ENCODE measurements at regions not wholly inside any gene's neighbourhood (a gene's known extent, or its start where the extent isn't known, plus 50 kb on each side); places are given as distances from the start of the nearest gene placed in this dataset.

DNA sequence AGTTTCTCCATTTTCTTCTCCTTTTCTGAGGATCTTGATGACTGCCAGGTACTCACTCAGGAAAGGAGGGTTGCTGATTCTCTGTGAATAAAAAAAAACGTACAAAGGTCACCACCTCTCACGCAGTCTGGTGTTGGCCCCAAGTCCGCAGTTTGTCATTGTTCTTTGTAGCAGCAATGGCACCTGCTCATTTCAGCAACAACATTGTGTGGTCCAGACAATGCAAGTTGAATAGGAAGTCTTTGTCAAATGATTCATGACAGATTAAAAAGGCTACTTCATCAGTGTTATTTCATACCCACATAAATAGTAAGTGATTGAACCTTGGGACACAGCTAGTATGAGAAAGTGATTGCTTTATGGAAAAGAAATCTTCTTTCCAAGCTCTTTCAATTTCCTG, 653.5 kb upstream of the MGMT start:
- 73 to 89% (median 85%) methylated on average over 3 of the region's 3 CpGs for WGBS, 3 donors
- Histone ChIP-seq H3K36me3 (no peaks in the 10 kb centered on the region), H3K9me3 (no peaks in the 10 kb centered on the region), H3K4me3 (no peak overlapping the region), H3K4me1 (ENCODE audit: insufficient read depth) (no peaks in the 10 kb centered on the region), H3K27ac (no peak overlapping the region), H3K27me3 (no peaks in the 10 kb centered on the region)
- DNase-seq: no peak
- intact Hi-C loops (cut with DNase I): no loop called here
- TF ChIP-seq EP300 (IDR thresholded peaks at IDR 0.05) (no peak), POLR2A (IDR thresholded peaks at IDR 0.05) (no peak)
- TF ChIP-seq, protein P1, sequence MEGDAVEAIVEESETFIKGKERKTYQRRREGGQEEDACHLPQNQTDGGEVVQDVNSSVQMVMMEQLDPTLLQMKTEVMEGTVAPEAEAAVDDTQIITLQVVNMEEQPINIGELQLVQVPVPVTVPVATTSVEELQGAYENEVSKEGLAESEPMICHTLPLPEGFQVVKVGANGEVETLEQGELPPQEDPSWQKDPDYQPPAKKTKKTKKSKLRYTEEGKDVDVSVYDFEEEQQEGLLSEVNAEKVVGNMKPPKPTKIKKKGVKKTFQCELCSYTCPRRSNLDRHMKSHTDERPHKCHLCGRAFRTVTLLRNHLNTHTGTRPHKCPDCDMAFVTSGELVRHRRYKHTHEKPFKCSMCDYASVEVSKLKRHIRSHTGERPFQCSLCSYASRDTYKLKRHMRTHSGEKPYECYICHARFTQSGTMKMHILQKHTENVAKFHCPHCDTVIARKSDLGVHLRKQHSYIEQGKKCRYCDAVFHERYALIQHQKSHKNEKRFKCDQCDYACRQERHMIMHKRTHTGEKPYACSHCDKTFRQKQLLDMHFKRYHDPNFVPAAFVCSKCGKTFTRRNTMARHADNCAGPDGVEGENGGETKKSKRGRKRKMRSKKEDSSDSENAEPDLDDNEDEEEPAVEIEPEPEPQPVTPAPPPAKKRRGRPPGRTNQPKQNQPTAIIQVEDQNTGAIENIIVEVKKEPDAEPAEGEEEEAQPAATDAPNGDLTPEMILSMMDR (IDR thresholded peaks at IDR 0.05): no peak

DNA sequence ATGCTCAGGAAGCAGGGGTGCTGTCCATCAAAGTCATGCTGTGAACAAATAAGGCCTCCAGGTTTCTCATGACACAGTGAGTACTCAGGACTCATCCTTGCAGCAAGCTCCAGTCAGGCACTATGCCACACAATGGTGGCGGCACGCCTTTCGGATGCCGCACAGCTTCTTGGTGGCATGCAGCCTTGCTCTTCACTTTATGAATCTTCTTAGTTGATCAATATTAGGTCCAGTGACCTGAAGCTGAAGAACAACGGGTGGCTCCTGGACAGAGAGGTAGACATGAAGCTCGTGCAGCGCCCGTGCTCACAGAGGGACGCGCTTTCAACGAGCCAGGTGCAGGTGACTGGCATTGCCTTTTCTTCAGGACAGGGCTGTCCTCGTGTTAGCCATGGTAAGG, 653.0 kb upstream of the MGMT start:
- 86 to 94% (median 90%) methylated on average over 12 of the region's 12 CpGs for WGBS, 3 donors
- TF ChIP-seq POLR2A (IDR thresholded peaks at IDR 0.05) (no peak), EP300 (IDR thresholded peaks at IDR 0.05) (no peak)
- TF ChIP-seq, protein P1 (IDR thresholded peaks at IDR 0.05): no peak
- Histone ChIP-seq H3K4me3 (no peak overlapping the region), H3K27me3 (no peaks in the 10 kb centered on the region), H3K4me1 (ENCODE audit: insufficient read depth) (no peaks in the 10 kb centered on the region), H3K36me3 (no peaks in the 10 kb centered on the region), H3K27ac (no peak overlapping the region), H3K9me3 (no peaks in the 10 kb centered on the region)
- DNase-seq: no peak
- intact Hi-C loops (cut with DNase I): no loop called here

DNA sequence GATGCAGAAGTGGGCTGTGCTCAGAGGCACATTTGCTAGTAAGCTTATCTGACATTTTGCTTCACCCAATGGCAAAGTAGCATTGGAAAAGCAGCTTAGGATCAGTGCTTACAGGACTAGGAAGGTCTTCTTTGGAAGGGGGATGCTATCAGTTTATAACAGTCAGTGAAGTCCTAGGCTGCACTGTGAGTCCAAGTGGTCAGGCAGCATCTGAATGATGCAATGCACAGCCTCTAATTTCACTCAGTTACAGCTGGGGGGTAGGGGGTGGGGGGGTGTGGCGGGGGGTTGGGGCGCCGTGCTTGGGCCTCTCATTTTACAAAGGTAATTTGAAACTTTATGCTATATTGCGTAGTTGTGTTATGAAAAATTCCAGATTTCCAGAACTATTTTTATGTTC, 652.3 kb upstream of the MGMT start:
- intact Hi-C loops (cut with DNase I): no loop called here
- WGBS, 3 donors: 13 to 26% (median 18%) methylated on average over 4 of the region's 4 CpGs
- Histone ChIP-seq H3K27me3 (no peaks in the 10 kb centered on the region), H3K9me3 (no peaks in the 10 kb centered on the region), H3K27ac (no peak overlapping the region), H3K4me3 (no peak overlapping the region), H3K4me1 (ENCODE audit: insufficient read depth) (no peaks in the 10 kb centered on the region), H3K36me3 (no peaks in the 10 kb centered on the region)
- DNase-seq: no peak
- TF ChIP-seq, protein P1 (IDR thresholded peaks at IDR 0.05): no peak

DNA sequence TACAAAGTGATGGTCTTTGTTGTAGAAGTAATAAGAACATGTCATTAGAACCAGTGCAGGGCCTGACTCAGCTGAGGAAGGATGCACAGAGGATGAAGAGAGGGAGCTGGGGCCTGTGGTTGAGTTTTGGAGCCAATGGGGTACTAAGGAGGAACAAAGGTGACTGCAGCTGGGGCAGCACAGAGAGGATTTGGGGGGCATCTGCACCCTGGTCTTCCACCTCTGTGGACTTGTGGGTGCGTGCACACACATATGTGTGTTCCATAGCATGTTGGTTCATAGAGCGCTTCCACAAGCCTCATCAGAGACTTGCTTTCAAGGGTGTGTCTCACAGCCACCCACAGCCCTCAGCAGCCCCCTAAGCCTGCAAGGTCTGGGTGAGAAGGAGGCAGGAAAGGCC, 650.3 kb upstream of the MGMT start:
- no peak for DNase-seq
- Histone ChIP-seq H3K36me3 (no peaks in the 10 kb centered on the region), H3K4me1 (ENCODE audit: insufficient read depth) (no peaks in the 10 kb centered on the region), H3K4me3 (no peak overlapping the region), H3K9me3 (no peaks in the 10 kb centered on the region), H3K27me3 (no peaks in the 10 kb centered on the region), H3K27ac (no peak overlapping the region)
- TF ChIP-seq POLR2A (IDR thresholded peaks at IDR 0.05): no peak
- TF ChIP-seq EP300 (IDR thresholded peaks at IDR 0.05): no peak
- TF ChIP-seq, protein P1 (IDR thresholded peaks at IDR 0.05): no peak
- intact Hi-C loops (cut with DNase I): no loop called here
- 78 to 100% (median 98%) methylated on average over 2 of the region's 2 CpGs for WGBS, 3 donors

GRCh38 chr10:128817636-128818035, 649.4 kb upstream of the MGMT start:
- Histone ChIP-seq H3K27me3 (no peaks in the 10 kb centered on the region), H3K4me1 (ENCODE audit: insufficient read depth) (no peaks in the 10 kb centered on the region), H3K36me3 (no peaks in the 10 kb centered on the region), H3K4me3 (no peak overlapping the region), H3K9me3 (no peaks in the 10 kb centered on the region), H3K27ac (no peak overlapping the region)
- intact Hi-C loops (cut with DNase I): no loop called here
- WGBS, 3 donors: 91 to 97% (median 96%) methylated on average over 2 of the region's 2 CpGs
- DNase-seq: no peak
- TF ChIP-seq POLR2A (IDR thresholded peaks at IDR 0.05) (no peak), EP300 (IDR thresholded peaks at IDR 0.05) (no peak)
- TF ChIP-seq, protein P1 (IDR thresholded peaks at IDR 0.05): no peak

Data from ovary (tissue), 7 donors.